GM23338 (cell line): ENCODE measurements at regions not wholly inside any gene's neighbourhood (a gene's known extent, or its start where the extent isn't known, plus 50 kb on each side); places are given as distances from the start of the nearest gene placed in this dataset.

Experiments
- ATAC-seq: fragments of 200-7000 bp; cut with Tn5 transposase; 3 replicates; pipeline ENCODE4 v1.9.1; 2020
- DNase-seq: peaks from one replicate; pipeline ENCODE4 v3.0.0-alpha.2; 2015; ENCODE audit warnings: low spot score
- H2AFZ ChIP-seq: fragments of 200-600 bp; sonication (generic); 2 replicates; pipeline ENCODE4 v1.8.0; 2016; ENCODE audit warnings: antibody characterized with exemption, mild to moderate bottlenecking, moderate library complexity
- H3F3A ChIP-seq: fragments of 200-600 bp; sonication (generic); replicated peaks from 2 replicates; pipeline ENCODE4 v1.8.0; 2017; ENCODE audit warnings: antibody characterized with exemption, mixed run types, low read depth
- H3K27ac ChIP-seq: fragments of 200-600 bp; sonication (generic); 2 replicates; pipeline ENCODE4 v1.6.1; 2016; ENCODE audit warnings: low read depth
- H3K27me3 ChIP-seq: fragments of 200-600 bp; sonication (generic); 2 replicates; pipeline ENCODE4 v1.8.0; 2016; ENCODE audit warnings: mild to moderate bottlenecking, mixed run types, moderate library complexity; ENCODE audit not compliant: insufficient read depth
- H3K36me3 ChIP-seq: fragments of 200-600 bp; sonication (generic); 2 replicates; pipeline ENCODE4 v1.8.0; 2016; ENCODE audit warnings: mild to moderate bottlenecking; ENCODE audit not compliant: insufficient read depth
- H3K4me1 ChIP-seq: fragments of 200-600 bp; sonication (generic); 2 replicates; pipeline ENCODE4 v1.8.0; 2016; ENCODE audit warnings: mild to moderate bottlenecking, moderate library complexity; ENCODE audit not compliant: insufficient read depth
- H3K4me2 ChIP-seq: fragments of 200-600 bp; sonication (generic); 2 replicates; pipeline ENCODE4 v1.7.1; 2017; ENCODE audit warnings: mixed run types
- H3K4me3 ChIP-seq: fragments of 200-600 bp; sonication (generic); 2 replicates; pipeline ENCODE4 v1.6.1; 2016; ENCODE audit warnings: mixed run types
- H3K79me2 ChIP-seq: fragments of 200-600 bp; sonication (generic); replicated peaks from 2 replicates; pipeline ENCODE4 v1.8.0; 2017; ENCODE audit warnings: mild to moderate bottlenecking; ENCODE audit not compliant: insufficient read depth
- H3K9me2 ChIP-seq: fragments of 200-600 bp; sonication (generic); 2 replicates; pipeline ENCODE4 v1.8.0; 2017; ENCODE audit not compliant: insufficient read depth
- H4K20me1 ChIP-seq: fragments of 200-600 bp; sonication (generic); replicated peaks from 2 replicates; pipeline ENCODE4 v1.8.0; 2017; ENCODE audit warnings: mild to moderate bottlenecking; ENCODE audit not compliant: insufficient read depth
- H3K27ac Mint-ChIP-seq: 2 replicates; pipeline ENCODE4 v1.8.0; 2020; ENCODE audit warnings: inconsistent platforms, mild to moderate bottlenecking, moderate library complexity, mixed read lengths
- H3K27me3 Mint-ChIP-seq: 3 replicates; pipeline ENCODE4 v1.8.0; 2022; ENCODE audit warnings: low read depth, mild to moderate bottlenecking, moderate library complexity, mixed read lengths, inconsistent platforms; ENCODE audit not compliant: insufficient read depth, poor library complexity
- H3K36me3 Mint-ChIP-seq: 3 replicates; pipeline ENCODE4 v1.8.0; 2021; ENCODE audit warnings: low read depth, mild to moderate bottlenecking, inconsistent platforms, moderate library complexity, mixed read lengths
- H3K4me1 Mint-ChIP-seq: 3 replicates; pipeline ENCODE4 v1.8.0; 2020; ENCODE audit warnings: mild to moderate bottlenecking, inconsistent platforms, mixed read lengths
- H3K4me3 Mint-ChIP-seq: 3 replicates; pipeline ENCODE4 v1.8.0; 2021; ENCODE audit warnings: moderate library complexity, mild to moderate bottlenecking, inconsistent platforms, mixed read lengths
- H3K9me3 Mint-ChIP-seq: 3 replicates; pipeline ENCODE4 v1.8.0; 2020; ENCODE audit warnings: moderate library complexity, mild to moderate bottlenecking, inconsistent platforms, mixed read lengths
- EZH2 ChIP-seq: fragments of 200-600 bp; sonication (generic); IDR thresholded peaks from one replicate; pipeline ENCODE4 v1.8.0; 2017; ENCODE audit warnings: antibody characterized with exemption, mild to moderate bottlenecking, low read depth; ENCODE audit not compliant: unreplicated experiment
- EZH2phosphoT487 ChIP-seq: fragments of 200-600 bp; sonication (generic); IDR thresholded peaks from one replicate; pipeline ENCODE4 v1.8.1; 2018; ENCODE audit warnings: antibody characterized with exemption; ENCODE audit not compliant: unreplicated experiment
- JUNB ChIP-seq: IDR thresholded peaks from one replicate; pipeline ENCODE4 v1.6.1; 2016; ENCODE audit warnings: antibody characterized with exemption; ENCODE audit not compliant: unreplicated experiment
- NANOG ChIP-seq: IDR thresholded peaks from 2 replicates; pipeline ENCODE4 v1.6.1; 2016; ENCODE audit warnings: antibody characterized with exemption, borderline replicate concordance
- POLR2AphosphoS5 ChIP-seq: IDR thresholded peaks from 2 replicates; pipeline ENCODE4 v1.6.1; 2016; ENCODE audit warnings: antibody characterized with exemption, low read depth
- STAT1 ChIP-seq: IDR thresholded peaks from one replicate; pipeline ENCODE4 v1.6.1; 2016; ENCODE audit warnings: antibody characterized with exemption; ENCODE audit not compliant: unreplicated experiment
- ZNF114 ChIP-seq: fragments of 250-450 bp; sonication (Bioruptor Pico); IDR thresholded peaks from 2 replicates; pipeline ENCODE4 v1.5.0; 2020; ENCODE audit warnings: mild to moderate bottlenecking, moderate library complexity
- ZNF331 ChIP-seq: fragments of 250-450 bp; sonication (Bioruptor Pico); IDR thresholded peaks from 2 replicates; pipeline ENCODE4 v1.5.0; 2020; ENCODE audit warnings: low read depth, mild to moderate bottlenecking, moderate library complexity
- TF ChIP-seq, protein P1 (sequence below), 2 experiments: fragments of 200-600 bp in 1 of 2; sonication (generic) in 1 of 2; conservative IDR thresholded peaks; 2 replicates each; pipeline versions ENCODE4 v1.5.1 to v1.6.1; 2016 to 2017; ENCODE audit warnings: antibody characterized with exemption in 2 of 2, low read depth in 2 of 2, mild to moderate bottlenecking in 2 of 2, moderate library complexity in 1 of 2
- TF ChIP-seq, protein P2 (sequence below): fragments of 250-450 bp; sonication (Bioruptor Pico); IDR thresholded peaks from 2 replicates; pipeline ENCODE4 v1.5.0; 2020; ENCODE audit warnings: mild to moderate bottlenecking, moderate library complexity
- TF ChIP-seq, protein P3 (sequence below): IDR thresholded peaks from one replicate; pipeline ENCODE4 v1.6.1; 2018; ENCODE audit warnings: antibody characterized with exemption; ENCODE audit not compliant: unreplicated experiment

DNA sequence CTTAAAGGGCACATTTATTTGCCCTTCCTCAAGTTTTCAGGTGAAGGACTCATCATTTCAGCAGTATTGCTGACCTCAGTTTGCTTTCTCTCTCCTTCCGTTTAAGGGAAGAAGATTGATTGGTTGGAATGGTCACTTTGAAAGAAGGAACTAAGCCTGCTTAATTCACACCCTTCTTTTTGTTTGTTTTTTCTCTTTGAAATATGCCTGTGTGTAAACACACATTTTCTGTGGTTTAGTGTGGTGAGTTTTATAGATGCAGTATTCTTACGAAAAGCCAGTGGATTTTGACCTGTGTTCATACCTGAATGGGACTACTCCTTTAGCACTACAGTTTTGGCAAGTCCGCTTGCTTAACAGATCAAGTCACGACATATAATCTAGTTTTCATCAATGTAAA is 548.8 kb upstream of the EPHA7 start (continued):
- TF ChIP-seq, protein P1, sequence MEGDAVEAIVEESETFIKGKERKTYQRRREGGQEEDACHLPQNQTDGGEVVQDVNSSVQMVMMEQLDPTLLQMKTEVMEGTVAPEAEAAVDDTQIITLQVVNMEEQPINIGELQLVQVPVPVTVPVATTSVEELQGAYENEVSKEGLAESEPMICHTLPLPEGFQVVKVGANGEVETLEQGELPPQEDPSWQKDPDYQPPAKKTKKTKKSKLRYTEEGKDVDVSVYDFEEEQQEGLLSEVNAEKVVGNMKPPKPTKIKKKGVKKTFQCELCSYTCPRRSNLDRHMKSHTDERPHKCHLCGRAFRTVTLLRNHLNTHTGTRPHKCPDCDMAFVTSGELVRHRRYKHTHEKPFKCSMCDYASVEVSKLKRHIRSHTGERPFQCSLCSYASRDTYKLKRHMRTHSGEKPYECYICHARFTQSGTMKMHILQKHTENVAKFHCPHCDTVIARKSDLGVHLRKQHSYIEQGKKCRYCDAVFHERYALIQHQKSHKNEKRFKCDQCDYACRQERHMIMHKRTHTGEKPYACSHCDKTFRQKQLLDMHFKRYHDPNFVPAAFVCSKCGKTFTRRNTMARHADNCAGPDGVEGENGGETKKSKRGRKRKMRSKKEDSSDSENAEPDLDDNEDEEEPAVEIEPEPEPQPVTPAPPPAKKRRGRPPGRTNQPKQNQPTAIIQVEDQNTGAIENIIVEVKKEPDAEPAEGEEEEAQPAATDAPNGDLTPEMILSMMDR (conservative IDR thresholded peaks at IDR 0.05; ENCODE audit: low read depth in 2 of 2): no peak
- TF ChIP-seq NANOG: no peak
- no peak for TF ChIP-seq ZNF331 (CRISPR knock-in tag)

DNA sequence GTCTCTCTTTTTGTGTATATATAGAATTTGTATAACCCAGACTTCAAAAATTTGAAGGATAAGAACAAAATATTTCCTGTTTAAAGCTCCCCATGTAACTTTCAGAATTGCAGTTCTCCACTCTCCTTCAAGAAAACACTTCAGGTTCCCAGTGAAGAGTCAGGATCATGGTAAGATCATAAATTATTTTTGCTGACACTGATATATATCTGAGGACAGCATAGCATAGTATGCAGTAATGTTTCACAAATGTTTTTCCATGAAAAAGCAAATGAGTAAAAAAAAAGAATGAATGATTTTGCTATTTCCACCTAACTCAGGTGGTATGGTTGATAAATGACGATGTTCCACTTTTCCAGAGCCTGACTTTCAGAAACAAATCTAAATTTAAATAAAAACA is 545.6 kb upstream of the EPHA7 start:
- H3F3A ChIP-seq: no peaks in the 10 kb centered on the region
- no peak overlapping the region for H3K27ac ChIP-seq
- H3K79me2 ChIP-seq: no peaks in the 10 kb centered on the region
- H2AFZ ChIP-seq: no peak overlapping the region
- H4K20me1 ChIP-seq: no peaks in the 10 kb centered on the region
- no peaks in the 10 kb centered on the region for H3K36me3 Mint-ChIP-seq
- ATAC-seq (no peak), DNase-seq (no peak)
- H3K4me3 Mint-ChIP-seq: no peak overlapping the region
- peaks cover 17% of the 10 kb centered on the region for H3K4me1 Mint-ChIP-seq
- H3K27me3 ChIP-seq: no peaks in the 10 kb centered on the region
- H3K9me3 Mint-ChIP-seq: no peaks in the 10 kb centered on the region
- no peaks in the 10 kb centered on the region for H3K27me3 Mint-ChIP-seq
- H3K4me3 ChIP-seq: no peak overlapping the region
- H3K27ac Mint-ChIP-seq: no peak overlapping the region
- peaks cover 14% of the 10 kb centered on the region; the same call in 1 of the 2 replicates for H3K4me1 ChIP-seq
- no peak overlapping the region for H3K4me2 ChIP-seq
- H3K9me2 ChIP-seq: no peaks in the 10 kb centered on the region
- H3K36me3 ChIP-seq: no peaks in the 10 kb centered on the region
- TF ChIP-seq EZH2phosphoT487: no peak
- TF ChIP-seq STAT1: no peak
- TF ChIP-seq NANOG: no peak
- no peak for TF ChIP-seq JUNB
- no peak for TF ChIP-seq ZNF331 (CRISPR knock-in tag)
- TF ChIP-seq, protein P2, sequence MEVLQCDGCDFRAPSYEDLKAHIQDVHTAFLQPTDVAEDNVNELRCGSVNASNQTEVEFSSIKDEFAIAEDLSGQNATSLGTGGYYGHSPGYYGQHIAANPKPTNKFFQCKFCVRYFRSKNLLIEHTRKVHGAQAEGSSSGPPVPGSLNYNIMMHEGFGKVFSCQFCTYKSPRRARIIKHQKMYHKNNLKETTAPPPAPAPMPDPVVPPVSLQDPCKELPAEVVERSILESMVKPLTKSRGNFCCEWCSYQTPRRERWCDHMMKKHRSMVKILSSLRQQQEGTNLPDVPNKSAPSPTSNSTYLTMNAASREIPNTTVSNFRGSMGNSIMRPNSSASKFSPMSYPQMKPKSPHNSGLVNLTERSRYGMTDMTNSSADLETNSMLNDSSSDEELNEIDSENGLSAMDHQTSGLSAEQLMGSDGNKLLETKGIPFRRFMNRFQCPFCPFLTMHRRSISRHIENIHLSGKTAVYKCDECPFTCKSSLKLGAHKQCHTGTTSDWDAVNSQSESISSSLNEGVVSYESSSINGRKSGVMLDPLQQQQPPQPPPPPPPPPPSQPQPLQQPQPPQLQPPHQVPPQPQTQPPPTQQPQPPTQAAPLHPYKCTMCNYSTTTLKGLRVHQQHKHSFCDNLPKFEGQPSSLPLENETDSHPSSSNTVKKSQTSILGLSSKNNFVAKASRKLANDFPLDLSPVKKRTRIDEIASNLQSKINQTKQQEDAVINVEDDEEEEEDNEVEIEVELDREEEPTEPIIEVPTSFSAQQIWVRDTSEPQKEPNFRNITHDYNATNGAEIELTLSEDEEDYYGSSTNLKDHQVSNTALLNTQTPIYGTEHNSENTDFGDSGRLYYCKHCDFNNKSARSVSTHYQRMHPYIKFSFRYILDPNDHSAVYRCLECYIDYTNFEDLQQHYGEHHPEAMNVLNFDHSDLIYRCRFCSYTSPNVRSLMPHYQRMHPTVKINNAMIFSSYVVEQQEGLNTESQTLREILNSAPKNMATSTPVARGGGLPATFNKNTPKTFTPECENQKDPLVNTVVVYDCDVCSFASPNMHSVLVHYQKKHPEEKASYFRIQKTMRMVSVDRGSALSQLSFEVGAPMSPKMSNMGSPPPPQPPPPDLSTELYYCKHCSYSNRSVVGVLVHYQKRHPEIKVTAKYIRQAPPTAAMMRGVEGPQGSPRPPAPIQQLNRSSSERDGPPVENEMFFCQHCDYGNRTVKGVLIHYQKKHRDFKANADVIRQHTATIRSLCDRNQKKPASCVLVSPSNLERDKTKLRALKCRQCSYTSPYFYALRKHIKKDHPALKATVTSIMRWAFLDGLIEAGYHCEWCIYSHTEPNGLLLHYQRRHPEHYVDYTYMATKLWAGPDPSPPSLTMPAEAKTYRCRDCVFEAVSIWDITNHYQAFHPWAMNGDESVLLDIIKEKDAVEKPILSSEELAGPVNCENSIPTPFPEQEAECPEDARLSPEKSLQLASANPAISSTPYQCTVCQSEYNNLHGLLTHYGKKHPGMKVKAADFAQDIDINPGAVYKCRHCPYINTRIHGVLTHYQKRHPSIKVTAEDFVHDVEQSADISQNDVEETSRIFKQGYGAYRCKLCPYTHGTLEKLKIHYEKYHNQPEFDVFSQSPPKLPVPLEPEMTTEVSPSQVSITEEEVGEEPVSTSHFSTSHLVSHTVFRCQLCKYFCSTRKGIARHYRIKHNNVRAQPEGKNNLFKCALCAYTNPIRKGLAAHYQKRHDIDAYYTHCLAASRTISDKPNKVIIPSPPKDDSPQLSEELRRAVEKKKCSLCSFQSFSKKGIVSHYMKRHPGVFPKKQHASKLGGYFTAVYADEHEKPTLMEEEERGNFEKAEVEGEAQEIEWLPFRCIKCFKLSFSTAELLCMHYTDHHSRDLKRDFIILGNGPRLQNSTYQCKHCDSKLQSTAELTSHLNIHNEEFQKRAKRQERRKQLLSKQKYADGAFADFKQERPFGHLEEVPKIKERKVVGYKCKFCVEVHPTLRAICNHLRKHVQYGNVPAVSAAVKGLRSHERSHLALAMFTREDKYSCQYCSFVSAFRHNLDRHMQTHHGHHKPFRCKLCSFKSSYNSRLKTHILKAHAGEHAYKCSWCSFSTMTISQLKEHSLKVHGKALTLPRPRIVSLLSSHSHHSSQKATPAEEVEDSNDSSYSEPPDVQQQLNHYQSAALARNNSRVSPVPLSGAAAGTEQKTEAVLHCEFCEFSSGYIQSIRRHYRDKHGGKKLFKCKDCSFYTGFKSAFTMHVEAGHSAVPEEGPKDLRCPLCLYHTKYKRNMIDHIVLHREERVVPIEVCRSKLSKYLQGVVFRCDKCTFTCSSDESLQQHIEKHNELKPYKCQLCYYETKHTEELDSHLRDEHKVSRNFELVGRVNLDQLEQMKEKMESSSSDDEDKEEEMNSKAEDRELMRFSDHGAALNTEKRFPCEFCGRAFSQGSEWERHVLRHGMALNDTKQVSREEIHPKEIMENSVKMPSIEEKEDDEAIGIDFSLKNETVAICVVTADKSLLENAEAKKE (CRISPR knock-in tag): no peak
- TF ChIP-seq ZNF114 (CRISPR knock-in tag): no peak
- TF ChIP-seq, protein P3, sequence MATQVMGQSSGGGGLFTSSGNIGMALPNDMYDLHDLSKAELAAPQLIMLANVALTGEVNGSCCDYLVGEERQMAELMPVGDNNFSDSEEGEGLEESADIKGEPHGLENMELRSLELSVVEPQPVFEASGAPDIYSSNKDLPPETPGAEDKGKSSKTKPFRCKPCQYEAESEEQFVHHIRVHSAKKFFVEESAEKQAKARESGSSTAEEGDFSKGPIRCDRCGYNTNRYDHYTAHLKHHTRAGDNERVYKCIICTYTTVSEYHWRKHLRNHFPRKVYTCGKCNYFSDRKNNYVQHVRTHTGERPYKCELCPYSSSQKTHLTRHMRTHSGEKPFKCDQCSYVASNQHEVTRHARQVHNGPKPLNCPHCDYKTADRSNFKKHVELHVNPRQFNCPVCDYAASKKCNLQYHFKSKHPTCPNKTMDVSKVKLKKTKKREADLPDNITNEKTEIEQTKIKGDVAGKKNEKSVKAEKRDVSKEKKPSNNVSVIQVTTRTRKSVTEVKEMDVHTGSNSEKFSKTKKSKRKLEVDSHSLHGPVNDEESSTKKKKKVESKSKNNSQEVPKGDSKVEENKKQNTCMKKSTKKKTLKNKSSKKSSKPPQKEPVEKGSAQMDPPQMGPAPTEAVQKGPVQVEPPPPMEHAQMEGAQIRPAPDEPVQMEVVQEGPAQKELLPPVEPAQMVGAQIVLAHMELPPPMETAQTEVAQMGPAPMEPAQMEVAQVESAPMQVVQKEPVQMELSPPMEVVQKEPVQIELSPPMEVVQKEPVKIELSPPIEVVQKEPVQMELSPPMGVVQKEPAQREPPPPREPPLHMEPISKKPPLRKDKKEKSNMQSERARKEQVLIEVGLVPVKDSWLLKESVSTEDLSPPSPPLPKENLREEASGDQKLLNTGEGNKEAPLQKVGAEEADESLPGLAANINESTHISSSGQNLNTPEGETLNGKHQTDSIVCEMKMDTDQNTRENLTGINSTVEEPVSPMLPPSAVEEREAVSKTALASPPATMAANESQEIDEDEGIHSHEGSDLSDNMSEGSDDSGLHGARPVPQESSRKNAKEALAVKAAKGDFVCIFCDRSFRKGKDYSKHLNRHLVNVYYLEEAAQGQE: no peak
- TF ChIP-seq, protein P1 (conservative IDR thresholded peaks at IDR 0.05; ENCODE audit: low read depth in 2 of 2): no peak
- no peak for TF ChIP-seq EZH2
- TF ChIP-seq POLR2AphosphoS5: no peak
